ENCODE measurements at regions not wholly inside any gene's neighbourhood (a gene's known extent, or its start where the extent isn't known, plus 50 kb on each side); places are given as distances from the start of the nearest gene placed in this dataset.

- DNase-seq: no peak
- no peak overlapping the region for H2BK120ac ChIP-seq (ENCODE audit: low read depth, low read length)
- H3K27ac ChIP-seq (ENCODE audit: low read depth, low read length): no peak overlapping the region
- H3K27me3 ChIP-seq (ENCODE audit: insufficient read depth, low read length, poor library complexity): no peaks in the 10 kb centered on the region
- H3K23ac ChIP-seq (ENCODE audit: low read length): no peak overlapping the region
- no peak overlapping the region for H3K56ac ChIP-seq (ENCODE audit: low read length)
- H3K79me1 ChIP-seq (ENCODE audit: low read length): no peaks in the 10 kb centered on the region
- no peaks in the 10 kb centered on the region for H3K79me2 ChIP-seq (ENCODE audit: control insufficient read depth, insufficient read depth, low read length)
- no peak overlapping the region for H3K4me2 ChIP-seq (ENCODE audit: low read length)
- no peaks in the 10 kb centered on the region for H3K36me3 ChIP-seq (ENCODE audit: control insufficient read depth, insufficient read depth, low read length)
- H3K18ac ChIP-seq (ENCODE audit: low read length): no peak overlapping the region
- no peaks in the 10 kb centered on the region for H3K4me1 ChIP-seq (ENCODE audit: control insufficient read depth, low read depth, low read length)
- no peak overlapping the region for H3K4me3 ChIP-seq (ENCODE audit: low read length)
- H4K8ac ChIP-seq (ENCODE audit: low read depth, low read length): no peak overlapping the region
- H2AK5ac ChIP-seq (ENCODE audit: low read length): no peak overlapping the region
- H3K4ac ChIP-seq (ENCODE audit: low read depth, low read length): no peak overlapping the region
- WGBS (ENCODE audit: extremely low coverage, insufficient coverage, low lambda C conversion rate): no CpG with 5 or more reads among the region's 4 CpGs
- no peak overlapping the region for H4K5ac ChIP-seq (ENCODE audit: low read length)
- H2BK15ac ChIP-seq (replicated peaks; ENCODE audit: low read depth): no peak overlapping the region
- no peak overlapping the region for H3K9ac ChIP-seq (ENCODE audit: low read length)
- H2BK5ac ChIP-seq (ENCODE audit: low read length): no peak overlapping the region
Observed at GRCh38 chr2:56088411-56088810, 95.4 kb upstream of the CCDC85A start.

GRCh38 chr2:56089931-56090330 lies 93.9 kb upstream of the CCDC85A start:
- no peak overlapping the region for H3K4ac ChIP-seq (ENCODE audit: low read depth, low read length)
- H3K36me3 ChIP-seq (ENCODE audit: control insufficient read depth, insufficient read depth, low read length): no peaks in the 10 kb centered on the region
- H3K79me2 ChIP-seq (ENCODE audit: control insufficient read depth, insufficient read depth, low read length): no peaks in the 10 kb centered on the region
- no peak overlapping the region for H2AK5ac ChIP-seq (ENCODE audit: low read length)
- DNase-seq: no peak
- H3K4me3 ChIP-seq (ENCODE audit: low read length): no peak overlapping the region
- WGBS (ENCODE audit: extremely low coverage, insufficient coverage, low lambda C conversion rate): no CpG with 5 or more reads among the region's 3 CpGs
- no peak overlapping the region for H3K9ac ChIP-seq (ENCODE audit: low read length)
- H3K79me1 ChIP-seq (ENCODE audit: low read length): no peaks in the 10 kb centered on the region
- H2BK15ac ChIP-seq (replicated peaks; ENCODE audit: low read depth): no peak overlapping the region
- H3K27me3 ChIP-seq (ENCODE audit: insufficient read depth, low read length, poor library complexity): no peaks in the 10 kb centered on the region
- no peak overlapping the region for H3K4me2 ChIP-seq (ENCODE audit: low read length)
- H3K18ac ChIP-seq (ENCODE audit: low read length): no peak overlapping the region
- no peak overlapping the region for H3K27ac ChIP-seq (ENCODE audit: low read depth, low read length)
- H3K56ac ChIP-seq (ENCODE audit: low read length): no peak overlapping the region
- H3K4me1 ChIP-seq (ENCODE audit: control insufficient read depth, low read depth, low read length): no peaks in the 10 kb centered on the region
- no peak overlapping the region for H2BK5ac ChIP-seq (ENCODE audit: low read length)
- no peak overlapping the region for H4K8ac ChIP-seq (ENCODE audit: low read depth, low read length)
- H2BK120ac ChIP-seq (ENCODE audit: low read depth, low read length): no peak overlapping the region
- H4K5ac ChIP-seq (ENCODE audit: low read length): no peak overlapping the region
- no peak overlapping the region for H3K23ac ChIP-seq (ENCODE audit: low read length)

GRCh38 chr2:56099963-56100362 lies 83.8 kb upstream of the CCDC85A start:
- no peak overlapping the region for H3K18ac ChIP-seq (ENCODE audit: low read length)
- H3K4ac ChIP-seq (ENCODE audit: low read depth, low read length): no peak overlapping the region
- no peak overlapping the region for H2BK5ac ChIP-seq (ENCODE audit: low read length)
- no peak overlapping the region for H2BK120ac ChIP-seq (ENCODE audit: low read depth, low read length)
- no peak overlapping the region for H3K23ac ChIP-seq (ENCODE audit: low read length)
- no peak overlapping the region for H3K4me2 ChIP-seq (ENCODE audit: low read length)
- no peaks in the 10 kb centered on the region for H3K79me1 ChIP-seq (ENCODE audit: low read length)
- H3K9ac ChIP-seq (ENCODE audit: low read length): no peak overlapping the region
- no peaks in the 10 kb centered on the region for H3K36me3 ChIP-seq (ENCODE audit: control insufficient read depth, insufficient read depth, low read length)
- no peaks in the 10 kb centered on the region for H3K4me1 ChIP-seq (ENCODE audit: control insufficient read depth, low read depth, low read length)
- H3K27me3 ChIP-seq (ENCODE audit: insufficient read depth, low read length, poor library complexity): no peaks in the 10 kb centered on the region
- H4K8ac ChIP-seq (ENCODE audit: low read depth, low read length): no peak overlapping the region
- H3K27ac ChIP-seq (ENCODE audit: low read depth, low read length): no peak overlapping the region
- DNase-seq: no peak
- no peak overlapping the region for H2BK15ac ChIP-seq (replicated peaks; ENCODE audit: low read depth)
- no peak overlapping the region for H3K4me3 ChIP-seq (ENCODE audit: low read length)
- no peak overlapping the region for H2AK5ac ChIP-seq (ENCODE audit: low read length)
- no peak overlapping the region for H3K56ac ChIP-seq (ENCODE audit: low read length)
- H3K79me2 ChIP-seq (ENCODE audit: control insufficient read depth, insufficient read depth, low read length): no peaks in the 10 kb centered on the region
- no peak overlapping the region for H4K5ac ChIP-seq (ENCODE audit: low read length)

- no peak overlapping the region for H4K5ac ChIP-seq (ENCODE audit: low read length)
- WGBS (ENCODE audit: extremely low coverage, insufficient coverage, low lambda C conversion rate): 100% methylated on average over 1 of the region's 1 CpG
- H3K4me2 ChIP-seq (ENCODE audit: low read length): no peak overlapping the region
- no peak overlapping the region for H2BK5ac ChIP-seq (ENCODE audit: low read length)
- H3K79me1 ChIP-seq (ENCODE audit: low read length): no peaks in the 10 kb centered on the region
- no peaks in the 10 kb centered on the region for H3K27me3 ChIP-seq (ENCODE audit: insufficient read depth, low read length, poor library complexity)
- H3K4ac ChIP-seq (ENCODE audit: low read depth, low read length): no peak overlapping the region
- no peak overlapping the region for H3K27ac ChIP-seq (ENCODE audit: low read depth, low read length)
- H2BK120ac ChIP-seq (ENCODE audit: low read depth, low read length): no peak overlapping the region
- no peak overlapping the region for H3K18ac ChIP-seq (ENCODE audit: low read length)
- no peak overlapping the region for H2BK15ac ChIP-seq (replicated peaks; ENCODE audit: low read depth)
- no peak overlapping the region for H3K23ac ChIP-seq (ENCODE audit: low read length)
- H3K56ac ChIP-seq (ENCODE audit: low read length): no peak overlapping the region
- H3K4me1 ChIP-seq (ENCODE audit: control insufficient read depth, low read depth, low read length): no peaks in the 10 kb centered on the region
- no peaks in the 10 kb centered on the region for H3K36me3 ChIP-seq (ENCODE audit: control insufficient read depth, insufficient read depth, low read length)
- no peaks in the 10 kb centered on the region for H3K79me2 ChIP-seq (ENCODE audit: control insufficient read depth, insufficient read depth, low read length)
- H3K9ac ChIP-seq (ENCODE audit: low read length): no peak overlapping the region
- DNase-seq: no peak
- H2AK5ac ChIP-seq (ENCODE audit: low read length): no peak overlapping the region
- no peak overlapping the region for H4K8ac ChIP-seq (ENCODE audit: low read depth, low read length)
- no peak overlapping the region for H3K4me3 ChIP-seq (ENCODE audit: low read length)
Observed at GRCh38 chr2:56100791-56101312, 82.9 kb upstream of the CCDC85A start.

- Histone ChIP-seq H2BK15ac (replicated peaks; ENCODE audit: low read depth) (no peak overlapping the region), H4K5ac (ENCODE audit: low read length) (no peak overlapping the region), H3K56ac (ENCODE audit: low read length) (no peak overlapping the region), H3K36me3 (ENCODE audit: control insufficient read depth, insufficient read depth, low read length) (no peaks in the 10 kb centered on the region), H3K4ac (ENCODE audit: low read depth, low read length) (no peak overlapping the region), H3K79me2 (ENCODE audit: control insufficient read depth, insufficient read depth, low read length) (no peaks in the 10 kb centered on the region), H2AK5ac (ENCODE audit: low read length) (no peak overlapping the region), H3K4me3 (ENCODE audit: low read length) (no peak overlapping the region), H3K79me1 (ENCODE audit: low read length) (no peaks in the 10 kb centered on the region), H3K18ac (ENCODE audit: low read length) (no peak overlapping the region), H3K4me1 (ENCODE audit: control insufficient read depth, low read depth, low read length) (no peaks in the 10 kb centered on the region), H3K23ac (ENCODE audit: low read length) (no peak overlapping the region), H2BK120ac (ENCODE audit: low read depth, low read length) (no peak overlapping the region), H2BK5ac (ENCODE audit: low read length) (no peak overlapping the region), H3K9ac (ENCODE audit: low read length) (no peak overlapping the region), H3K27me3 (ENCODE audit: insufficient read depth, low read length, poor library complexity) (no peaks in the 10 kb centered on the region), H4K8ac (ENCODE audit: low read depth, low read length) (no peak overlapping the region), H3K4me2 (ENCODE audit: low read length) (no peak overlapping the region), H3K27ac (ENCODE audit: low read depth, low read length) (no peak overlapping the region)
- no CpG with 5 or more reads among the region's 1 CpG for whole genome bisulfite sequencing (ENCODE audit: extremely low coverage, insufficient coverage, low lambda C conversion rate)
- DNase-seq: no peak
Observed at GRCh38 chr2:56102098-56102497, 81.7 kb upstream of the CCDC85A start.

GRCh38 chr2:56102866-56103265 lies 80.9 kb upstream of the CCDC85A start:
- no peak overlapping the region for H3K27ac ChIP-seq (ENCODE audit: low read depth, low read length)
- H4K8ac ChIP-seq (ENCODE audit: low read depth, low read length): no peak overlapping the region
- no peak overlapping the region for H3K23ac ChIP-seq (ENCODE audit: low read length)
- H3K56ac ChIP-seq (ENCODE audit: low read length): no peak overlapping the region
- H2BK15ac ChIP-seq (replicated peaks; ENCODE audit: low read depth): no peak overlapping the region
- no peaks in the 10 kb centered on the region for H3K27me3 ChIP-seq (ENCODE audit: insufficient read depth, low read length, poor library complexity)
- no peak overlapping the region for H3K18ac ChIP-seq (ENCODE audit: low read length)
- no CpG with 5 or more reads among the region's 2 CpGs for WGBS (ENCODE audit: extremely low coverage, insufficient coverage, low lambda C conversion rate)
- no peaks in the 10 kb centered on the region for H3K36me3 ChIP-seq (ENCODE audit: control insufficient read depth, insufficient read depth, low read length)
- no peak overlapping the region for H2BK5ac ChIP-seq (ENCODE audit: low read length)
- DNase-seq: no peak
- H3K4ac ChIP-seq (ENCODE audit: low read depth, low read length): no peak overlapping the region
- no peak overlapping the region for H2AK5ac ChIP-seq (ENCODE audit: low read length)
- H4K5ac ChIP-seq (ENCODE audit: low read length): no peak overlapping the region
- no peaks in the 10 kb centered on the region for H3K79me1 ChIP-seq (ENCODE audit: low read length)
- H3K4me3 ChIP-seq (ENCODE audit: low read length): no peak overlapping the region
- H3K4me2 ChIP-seq (ENCODE audit: low read length): no peak overlapping the region
- H3K9ac ChIP-seq (ENCODE audit: low read length): no peak overlapping the region
- no peaks in the 10 kb centered on the region for H3K4me1 ChIP-seq (ENCODE audit: control insufficient read depth, low read depth, low read length)
- H2BK120ac ChIP-seq (ENCODE audit: low read depth, low read length): no peak overlapping the region
- H3K79me2 ChIP-seq (ENCODE audit: control insufficient read depth, insufficient read depth, low read length): no peaks in the 10 kb centered on the region
